ENCODE measurements at regions not wholly inside any gene's neighbourhood (a gene's known extent, or its start where the extent isn't known, plus 50 kb on each side); places are given as distances from the start of the nearest gene placed in this dataset.

DNA sequence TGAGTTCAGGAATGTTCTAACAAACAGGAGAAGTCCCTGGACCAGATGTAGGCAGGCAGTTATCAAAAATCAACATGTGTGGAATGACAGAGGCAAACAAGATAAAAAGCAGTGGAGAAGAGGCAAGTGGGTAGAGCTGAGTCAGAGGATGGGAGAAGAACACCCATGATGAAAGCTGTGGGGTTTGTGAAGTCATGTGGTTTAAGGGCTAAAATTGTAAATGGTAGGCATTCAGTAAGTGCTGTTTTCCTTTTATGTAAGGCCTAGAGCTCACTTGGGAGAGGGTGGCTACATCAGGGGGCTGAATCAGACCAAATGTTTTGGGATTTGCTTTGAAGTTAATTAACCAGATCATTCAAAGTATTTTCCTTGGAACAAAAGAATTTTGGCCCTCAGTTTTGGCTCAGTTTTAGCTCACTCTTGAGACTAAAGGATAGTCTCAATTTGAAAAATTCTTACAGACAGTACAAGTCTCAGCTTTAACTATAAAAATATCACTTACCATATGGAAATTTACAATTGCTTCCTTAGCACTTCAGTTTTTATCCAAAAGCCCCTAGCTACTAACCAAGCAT is 114.5 kb upstream of the PCDH7 start:
- Histone ChIP-seq H3K4me3 (ENCODE audit: low read depth, low read length) (no peak overlapping the region), H3K36me3 (ENCODE audit: insufficient read depth) (no peaks in the 10 kb centered on the region), H3K4me1 (ENCODE audit: insufficient read depth) (no peaks in the 10 kb centered on the region), H3K27ac (ENCODE audit: low read depth) (no peak overlapping the region)
- no peak for DNase-seq (ENCODE audit: extremely low spot score)

DNA sequence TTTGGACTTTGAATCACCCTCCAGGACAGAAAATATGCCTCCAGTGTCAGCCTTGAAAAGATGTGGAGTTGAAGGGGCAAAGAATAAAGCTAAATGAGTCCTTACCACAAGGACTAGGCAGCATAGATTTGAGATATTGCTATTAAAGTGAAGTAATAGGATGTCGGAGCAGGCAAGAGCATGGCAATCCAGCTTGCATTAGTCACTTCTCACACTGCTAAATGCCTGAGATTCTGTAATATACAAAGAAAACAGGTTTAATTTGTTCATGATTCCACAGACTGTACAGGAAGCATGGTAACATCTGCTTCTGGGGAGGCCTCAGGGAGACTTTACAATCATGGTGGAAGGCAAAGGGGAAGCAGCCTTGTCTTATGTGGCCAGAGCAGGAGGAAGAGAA is 109.8 kb upstream of the PCDH7 start:
- Histone ChIP-seq H3K4me1 (ENCODE audit: insufficient read depth) (no peaks in the 10 kb centered on the region), H3K4me3 (ENCODE audit: low read depth, low read length) (no peak overlapping the region), H3K36me3 (ENCODE audit: insufficient read depth) (no peaks in the 10 kb centered on the region), H3K27ac (ENCODE audit: low read depth) (no peak overlapping the region)
- no peak for DNase-seq (ENCODE audit: extremely low spot score)
- whole genome bisulfite sequencing = 71% methylated on average over 1 of the region's 1 CpG

DNA sequence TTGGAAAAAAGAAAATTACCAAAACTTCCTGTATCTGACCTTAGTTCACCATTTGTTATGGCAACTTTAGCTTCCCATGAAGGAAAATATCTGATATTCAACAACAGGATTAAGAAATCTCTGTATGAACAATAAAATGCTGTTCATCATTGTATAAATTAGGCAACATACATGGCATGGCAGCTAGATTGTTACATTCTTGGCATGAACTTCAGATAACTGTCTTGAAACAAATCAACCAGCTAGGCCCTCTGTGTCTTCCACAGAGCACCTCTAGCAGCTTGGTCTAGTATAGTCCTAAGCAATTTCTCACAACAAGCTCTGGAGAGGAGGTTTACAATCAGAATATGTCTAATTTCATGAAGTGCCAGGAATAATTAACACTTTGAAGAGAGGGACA is 105.4 kb upstream of the PCDH7 start:
- no peak overlapping the region for H3K27ac ChIP-seq (ENCODE audit: low read depth)
- no peak overlapping the region for H3K4me3 ChIP-seq (ENCODE audit: low read depth, low read length)
- no peak for DNase-seq (ENCODE audit: extremely low spot score)
- H3K4me1 ChIP-seq (ENCODE audit: insufficient read depth) = no peaks in the 10 kb centered on the region
- H3K36me3 ChIP-seq (ENCODE audit: insufficient read depth) = no peaks in the 10 kb centered on the region

DNA sequence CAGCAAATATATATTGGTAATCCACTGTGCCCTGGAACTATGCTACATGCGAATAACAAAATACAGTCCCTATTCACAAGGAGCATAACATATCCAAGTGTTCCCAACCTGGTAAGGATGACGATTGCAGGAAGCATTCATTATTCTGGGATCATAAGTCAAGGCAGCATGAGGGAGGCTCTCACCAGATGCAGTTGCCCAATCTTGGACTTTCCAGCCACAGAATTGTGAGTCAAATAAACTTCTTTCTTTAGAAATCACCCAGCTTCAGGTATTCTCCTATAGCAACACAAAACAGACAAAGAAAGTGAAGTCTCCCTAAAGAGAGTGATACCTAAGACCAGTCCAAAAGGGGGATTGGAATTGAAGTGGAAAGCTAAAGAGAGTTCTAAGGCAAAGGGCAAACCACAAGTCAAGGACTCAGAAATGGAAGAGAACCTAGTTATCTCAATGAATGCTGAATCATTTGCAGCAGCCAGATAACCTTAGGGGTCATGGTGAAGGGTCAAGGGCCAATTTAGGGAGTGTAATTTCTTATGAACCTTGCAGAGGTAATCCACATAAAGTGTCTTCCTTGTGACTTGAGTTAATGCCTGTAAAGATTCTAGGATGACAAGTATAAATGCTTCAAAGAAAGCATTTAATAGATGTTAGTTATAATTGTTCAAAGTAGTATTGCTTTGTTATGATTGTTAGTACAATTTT is 103.1 kb upstream of the PCDH7 start:
- WGBS = 87% methylated on average over 2 of the region's 2 CpGs
- no peak for DNase-seq (ENCODE audit: extremely low spot score)
- H3K36me3 ChIP-seq (ENCODE audit: insufficient read depth) = no peaks in the 10 kb centered on the region
- H3K27ac ChIP-seq (ENCODE audit: low read depth) = no peak overlapping the region
- H3K4me3 ChIP-seq (ENCODE audit: low read depth, low read length) = no peak overlapping the region
- H3K4me1 ChIP-seq (ENCODE audit: insufficient read depth) = no peaks in the 10 kb centered on the region

DNA sequence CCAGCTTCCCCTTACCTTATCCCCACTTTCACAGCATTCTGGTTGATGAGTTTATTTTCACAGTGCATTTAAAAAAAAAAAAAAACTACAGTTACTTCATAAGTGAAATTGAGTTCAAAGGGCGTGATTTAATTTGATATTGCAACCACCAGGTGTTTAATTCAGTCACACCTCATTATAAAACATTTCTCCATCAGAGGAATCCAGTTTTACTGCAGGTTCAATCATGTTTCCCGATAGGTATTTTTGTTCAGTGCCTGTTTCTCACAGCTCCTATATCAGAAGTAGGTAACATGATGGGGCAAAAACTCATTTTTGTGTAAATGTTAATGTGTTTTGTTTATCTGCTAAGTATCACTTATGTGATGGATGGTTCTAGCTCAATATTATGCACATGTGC is 102.3 kb upstream of the PCDH7 start:
- 83% methylated on average over 2 of the region's 2 CpGs for WGBS

DNA sequence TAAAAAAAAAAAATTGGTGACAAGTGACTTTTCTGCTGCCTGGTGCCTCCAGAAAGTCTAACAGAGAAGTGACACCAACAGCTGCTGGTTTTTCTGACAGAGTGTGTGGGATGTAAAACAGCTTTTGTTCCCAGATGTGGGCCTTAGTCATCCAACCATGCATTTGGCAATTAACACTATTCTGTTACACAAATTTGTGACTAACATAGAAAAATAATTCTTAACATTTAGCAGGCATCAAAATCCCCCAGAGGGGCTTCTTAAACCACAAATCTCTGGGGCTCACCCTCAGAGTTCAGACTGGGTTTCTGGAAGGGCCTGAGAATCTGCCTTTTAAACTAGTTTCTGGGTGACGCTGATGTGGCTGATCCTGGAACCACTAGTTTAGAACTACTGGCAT is 100.5 kb upstream of the PCDH7 start:
- no peak for DNase-seq (ENCODE audit: extremely low spot score)
- Histone ChIP-seq H3K27ac (ENCODE audit: low read depth) (no peak overlapping the region), H3K4me1 (ENCODE audit: insufficient read depth) (no peaks in the 10 kb centered on the region), H3K36me3 (ENCODE audit: insufficient read depth) (no peaks in the 10 kb centered on the region), H3K4me3 (ENCODE audit: low read depth, low read length) (no peak overlapping the region)
- 37% methylated on average over 1 of the region's 1 CpG for WGBS

More for the DNA sequence above, 102.3 kb upstream of the PCDH7 start:
- no peak overlapping the region for H3K27ac ChIP-seq (ENCODE audit: low read depth)
- DNase-seq (ENCODE audit: extremely low spot score) = no peak
- no peaks in the 10 kb centered on the region for H3K36me3 ChIP-seq (ENCODE audit: insufficient read depth)
- no peaks in the 10 kb centered on the region for H3K4me1 ChIP-seq (ENCODE audit: insufficient read depth)
- no peak overlapping the region for H3K4me3 ChIP-seq (ENCODE audit: low read depth, low read length)

DNA sequence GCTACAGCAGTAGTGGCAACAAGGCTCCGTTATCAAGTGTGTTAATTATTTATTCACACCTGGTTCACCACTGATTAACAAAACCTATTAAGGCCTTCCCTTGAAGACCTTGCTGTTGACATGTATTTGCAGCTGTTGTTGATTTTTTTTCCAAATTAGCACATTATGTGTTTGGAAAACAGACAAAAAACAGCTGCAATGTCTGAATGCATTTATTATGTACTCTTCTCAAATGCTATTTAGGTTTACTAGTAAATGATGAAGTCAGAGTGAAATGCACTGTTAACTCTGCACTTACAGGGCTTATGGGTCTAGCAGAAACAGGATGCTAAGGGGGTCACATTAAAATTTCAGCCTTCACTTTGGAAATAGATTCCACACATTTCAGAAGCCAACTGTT is 99.5 kb upstream of the PCDH7 start:
- no peak overlapping the region for H3K27ac ChIP-seq (ENCODE audit: low read depth)
- no peak for DNase-seq (ENCODE audit: extremely low spot score)
- WGBS = 79% methylated on average over 1 of the region's 1 CpG

DNA sequence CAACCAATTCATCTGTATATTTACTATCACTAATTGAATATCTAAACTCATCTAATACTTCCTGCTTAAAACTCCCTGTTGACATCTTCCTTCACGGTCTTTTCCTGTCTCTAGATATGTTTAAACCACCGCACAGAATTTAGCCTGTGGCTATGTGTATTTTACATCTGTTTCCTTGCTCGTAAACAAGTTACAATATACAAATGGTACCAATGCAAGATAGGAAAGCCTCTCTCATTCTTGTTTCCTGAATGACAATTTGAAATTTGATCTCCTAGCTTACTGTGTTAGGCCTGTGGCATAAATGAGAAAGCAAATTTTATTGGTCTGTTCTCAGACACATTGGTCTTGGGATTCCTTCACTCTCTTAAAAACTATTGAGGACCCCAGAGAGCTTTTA is 89.7 kb upstream of the PCDH7 start:
- H3K27ac ChIP-seq (ENCODE audit: low read depth) = no peak overlapping the region
- no peaks in the 10 kb centered on the region for H3K4me1 ChIP-seq (ENCODE audit: insufficient read depth)
- H3K36me3 ChIP-seq (ENCODE audit: insufficient read depth) = no peaks in the 10 kb centered on the region
- DNase-seq (ENCODE audit: extremely low spot score) = no peak
- no peak overlapping the region for H3K4me3 ChIP-seq (ENCODE audit: low read depth, low read length)
- 37% methylated on average over 3 of the region's 3 CpGs for WGBS

More for the DNA sequence above, 99.5 kb upstream of the PCDH7 start:
- no peaks in the 10 kb centered on the region for H3K4me1 ChIP-seq (ENCODE audit: insufficient read depth)
- no peaks in the 10 kb centered on the region for H3K36me3 ChIP-seq (ENCODE audit: insufficient read depth)
- H3K4me3 ChIP-seq (ENCODE audit: low read depth, low read length) = no peak overlapping the region

DNA sequence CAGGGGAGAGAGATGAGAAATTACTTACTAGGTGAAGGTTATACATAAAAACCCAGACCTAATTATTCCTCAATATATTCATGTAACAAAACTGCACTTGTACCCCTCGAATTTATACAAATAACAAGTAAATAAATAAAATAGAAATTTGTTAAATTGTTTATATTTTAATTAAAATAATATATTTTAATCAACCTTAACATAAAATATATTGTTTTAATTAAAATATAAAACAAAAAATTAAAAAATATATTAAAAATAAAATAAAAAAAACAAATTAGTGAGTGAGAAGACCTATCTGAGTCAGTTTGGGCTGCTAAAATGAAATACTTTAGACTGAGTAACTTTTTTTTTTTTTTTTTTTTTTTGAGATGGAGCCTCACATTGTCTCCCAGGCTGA is 87.4 kb upstream of the PCDH7 start:
- DNase-seq (ENCODE audit: extremely low spot score) = no peak
- Histone ChIP-seq H3K4me3 (ENCODE audit: low read depth, low read length) (no peak overlapping the region), H3K4me1 (ENCODE audit: insufficient read depth) (no peaks in the 10 kb centered on the region), H3K27ac (ENCODE audit: low read depth) (no peak overlapping the region), H3K36me3 (ENCODE audit: insufficient read depth) (no peaks in the 10 kb centered on the region)
- WGBS = 85% methylated on average over 1 of the region's 1 CpG

DNA sequence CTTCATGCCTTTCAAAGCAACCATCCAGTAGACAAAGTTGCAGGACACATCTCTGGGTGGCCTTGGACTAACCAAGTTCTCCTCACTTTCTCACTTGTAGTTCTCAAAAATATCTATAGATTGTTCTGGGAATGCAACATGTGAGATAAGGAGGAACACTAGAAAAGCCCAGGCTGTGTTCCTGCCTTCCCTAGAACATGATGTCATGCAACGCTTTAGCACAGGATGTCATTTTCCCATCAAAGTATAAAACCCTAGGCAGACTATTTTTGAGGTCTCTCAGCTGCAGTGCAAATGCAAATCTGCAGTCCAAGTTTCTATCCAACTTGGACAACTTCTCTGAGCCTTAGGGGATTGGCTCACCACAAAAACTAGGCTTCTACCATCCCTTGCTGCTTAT is 78.8 kb upstream of the PCDH7 start:
- DNase-seq (ENCODE audit: extremely low spot score) = no peak
- H3K4me3 ChIP-seq (ENCODE audit: low read depth, low read length) = no peak overlapping the region
- H3K4me1 ChIP-seq (ENCODE audit: insufficient read depth) = no peaks in the 10 kb centered on the region
- H3K36me3 ChIP-seq (ENCODE audit: insufficient read depth) = no peaks in the 10 kb centered on the region
- H3K27ac ChIP-seq (ENCODE audit: low read depth) = no peak overlapping the region
- WGBS = 85% methylated on average over 1 of the region's 1 CpG

DNA sequence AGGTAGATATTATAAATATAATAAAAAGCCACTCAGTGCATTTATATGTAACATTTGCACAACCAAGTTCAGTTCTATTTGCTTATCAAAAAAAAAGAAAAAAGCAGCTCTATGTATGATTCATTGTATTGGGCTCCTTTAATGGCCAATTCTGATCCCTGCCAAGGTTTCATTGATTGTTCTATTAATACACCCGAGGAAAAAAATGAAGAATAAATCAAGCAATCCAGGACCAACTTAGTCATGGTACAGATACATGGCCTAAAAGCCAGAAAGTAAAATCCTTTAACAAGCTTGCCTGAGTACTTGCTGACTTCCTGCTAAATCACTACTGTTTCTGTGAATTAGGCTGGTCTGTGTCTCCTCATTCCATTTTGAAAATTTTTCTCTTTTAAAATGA is 77.6 kb upstream of the PCDH7 start:
- WGBS = 49% methylated on average over 1 of the region's 1 CpG

DNA sequence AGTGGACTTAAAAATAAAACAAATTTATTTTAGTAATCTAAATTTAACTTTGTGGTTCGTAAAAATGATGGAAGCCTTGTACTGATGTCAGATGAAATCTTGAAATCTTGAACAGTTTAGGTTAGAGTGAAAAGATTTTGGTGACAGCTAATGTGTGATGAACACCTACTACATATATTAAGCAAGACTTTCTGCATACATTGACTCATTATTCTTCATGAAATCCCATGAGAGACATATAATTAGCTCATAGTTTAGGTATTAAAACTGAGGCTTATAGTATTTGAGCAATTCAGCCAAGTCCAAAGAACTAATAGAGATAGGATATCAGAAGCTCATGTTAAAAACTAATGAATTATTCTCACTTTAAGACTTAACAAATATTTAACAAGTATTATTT is 66.9 kb upstream of the PCDH7 start:
- H3K4me3 ChIP-seq (ENCODE audit: low read depth, low read length) = no peak overlapping the region
- DNase-seq (ENCODE audit: extremely low spot score) = no peak
- WGBS = 40% methylated on average over 1 of the region's 1 CpG
- H3K4me1 ChIP-seq (ENCODE audit: insufficient read depth) = no peaks in the 10 kb centered on the region
- H3K36me3 ChIP-seq (ENCODE audit: insufficient read depth) = no peaks in the 10 kb centered on the region
- H3K27ac ChIP-seq (ENCODE audit: low read depth) = no peak overlapping the region

More for the DNA sequence above, 77.6 kb upstream of the PCDH7 start:
- no peak for DNase-seq (ENCODE audit: extremely low spot score)
- H3K27ac ChIP-seq (ENCODE audit: low read depth) = no peak overlapping the region
- H3K4me3 ChIP-seq (ENCODE audit: low read depth, low read length) = no peak overlapping the region
- no peaks in the 10 kb centered on the region for H3K36me3 ChIP-seq (ENCODE audit: insufficient read depth)
- no peaks in the 10 kb centered on the region for H3K4me1 ChIP-seq (ENCODE audit: insufficient read depth)

DNA sequence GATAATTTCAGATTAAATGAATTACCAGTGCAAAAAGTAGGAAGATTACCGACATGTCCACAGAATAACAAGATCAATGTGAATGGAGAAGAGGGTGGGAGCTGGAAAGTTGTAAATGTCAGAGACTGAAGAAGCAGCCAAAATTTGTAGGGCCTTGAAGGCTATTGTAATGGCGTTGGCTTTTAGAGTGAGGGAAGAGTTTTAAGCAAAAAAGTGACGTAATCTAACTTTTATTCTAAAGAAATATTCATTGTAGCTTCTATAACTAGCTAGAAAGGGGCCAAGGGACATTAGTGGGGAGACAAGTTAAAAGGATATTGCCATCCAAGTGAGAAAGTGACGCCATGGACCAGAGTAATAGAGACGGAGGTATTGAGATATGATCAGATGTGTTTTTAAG is 63.3 kb upstream of the PCDH7 start:
- no peaks in the 10 kb centered on the region for H3K4me1 ChIP-seq (ENCODE audit: insufficient read depth)
- H3K4me3 ChIP-seq (ENCODE audit: low read depth, low read length) = no peak overlapping the region
- WGBS = 93% methylated on average over 5 of the region's 5 CpGs

DNA sequence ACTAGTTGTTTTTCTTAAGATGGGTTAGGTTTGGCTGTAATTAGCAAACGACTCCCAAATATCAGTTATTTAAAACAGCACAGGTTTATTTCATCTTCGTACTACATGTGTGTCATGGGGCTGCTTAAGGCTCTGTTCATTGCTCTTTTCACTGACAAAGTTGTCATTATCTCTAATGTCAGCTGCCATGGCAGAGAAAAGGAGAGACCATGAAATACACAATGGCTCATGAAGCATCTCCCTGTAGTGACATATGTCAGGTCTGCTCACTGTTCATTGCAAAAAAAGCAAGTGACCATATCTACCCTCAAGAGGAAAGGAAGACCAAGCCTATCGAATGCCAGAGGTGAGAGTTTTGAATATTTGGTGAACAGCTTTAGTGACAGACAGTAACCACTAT is 52.2 kb upstream of the PCDH7 start:
- no peak overlapping the region for H3K27ac ChIP-seq (ENCODE audit: low read depth)
- 91% methylated on average over 3 of the region's 3 CpGs for WGBS
- no peaks in the 10 kb centered on the region for H3K4me1 ChIP-seq (ENCODE audit: insufficient read depth)
- DNase-seq (ENCODE audit: extremely low spot score) = no peak
- H3K4me3 ChIP-seq (ENCODE audit: low read depth, low read length) = no peak overlapping the region
- H3K36me3 ChIP-seq (ENCODE audit: insufficient read depth) = no peaks in the 10 kb centered on the region

More for the DNA sequence above, 63.3 kb upstream of the PCDH7 start:
- H3K27ac ChIP-seq (ENCODE audit: low read depth) = no peak overlapping the region
- no peaks in the 10 kb centered on the region for H3K36me3 ChIP-seq (ENCODE audit: insufficient read depth)
- DNase-seq (ENCODE audit: extremely low spot score) = no peak

DNA sequence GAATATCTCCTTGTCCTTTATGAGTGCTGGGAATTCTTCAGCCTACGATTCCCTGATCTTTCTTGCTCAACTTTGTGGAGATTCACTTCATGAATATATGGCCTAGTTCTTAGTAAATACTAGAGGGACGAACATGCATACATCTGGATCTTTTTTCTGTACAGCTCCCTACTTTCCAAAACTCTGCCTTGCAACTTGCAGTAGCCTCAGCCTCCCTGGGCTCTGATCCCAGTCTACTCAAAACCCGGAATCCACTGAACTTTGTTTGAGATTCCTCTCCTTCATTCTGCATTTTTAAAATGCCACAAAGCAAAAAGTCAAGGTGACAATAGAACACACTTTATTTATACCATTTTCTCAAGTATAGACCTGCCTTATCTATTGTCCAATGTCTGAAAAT is 50.0 kb upstream of the PCDH7 start:
- no peak overlapping the region for H3K27ac ChIP-seq (ENCODE audit: low read depth)
- H3K4me1 ChIP-seq (ENCODE audit: insufficient read depth) = no peaks in the 10 kb centered on the region
- no peak for DNase-seq (ENCODE audit: extremely low spot score)
- 46% methylated on average over 3 of the region's 3 CpGs for WGBS
- H3K4me3 ChIP-seq (ENCODE audit: low read depth, low read length) = no peak overlapping the region
- no peaks in the 10 kb centered on the region for H3K36me3 ChIP-seq (ENCODE audit: insufficient read depth)
